GM19468 (cell line): ENCODE measurements at regions not wholly inside any gene's neighbourhood (a gene's known extent, or its start where the extent isn't known, plus 50 kb on each side); places are given as distances from the start of the nearest gene placed in this dataset.

Source experiments
- ATAC-seq: cut with Tn5 transposase; IDR thresholded peaks from one replicate; pipeline ENCODE4 v1.9.1; 2021; ENCODE audit warnings: mild to moderate bottlenecking, moderate library complexity, moderate number of reproducible peaks; ENCODE audit not compliant: unreplicated experiment; ENCODE audit errors: extremely low read depth

DNA sequence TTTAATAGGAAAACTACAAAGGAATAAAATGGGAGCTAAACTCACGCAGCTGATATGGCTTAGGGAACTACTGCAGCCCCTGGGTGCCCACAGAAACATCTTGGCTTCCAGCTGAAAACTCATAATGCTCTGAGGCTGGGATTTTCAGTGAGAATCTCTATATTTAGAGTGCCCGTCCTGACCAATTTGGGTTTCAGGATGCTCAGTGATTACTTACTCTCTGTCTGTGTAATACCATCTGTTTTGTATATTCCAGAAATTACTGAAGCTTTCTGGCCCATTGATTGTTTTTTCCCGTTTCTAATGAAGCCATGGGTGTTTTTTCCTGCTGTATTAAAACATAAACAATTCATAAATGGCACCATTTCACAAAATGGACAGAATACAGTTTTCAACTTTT lies 50.6 kb upstream of the ZNF385D start:
- no peak for ATAC-seq

DNA sequence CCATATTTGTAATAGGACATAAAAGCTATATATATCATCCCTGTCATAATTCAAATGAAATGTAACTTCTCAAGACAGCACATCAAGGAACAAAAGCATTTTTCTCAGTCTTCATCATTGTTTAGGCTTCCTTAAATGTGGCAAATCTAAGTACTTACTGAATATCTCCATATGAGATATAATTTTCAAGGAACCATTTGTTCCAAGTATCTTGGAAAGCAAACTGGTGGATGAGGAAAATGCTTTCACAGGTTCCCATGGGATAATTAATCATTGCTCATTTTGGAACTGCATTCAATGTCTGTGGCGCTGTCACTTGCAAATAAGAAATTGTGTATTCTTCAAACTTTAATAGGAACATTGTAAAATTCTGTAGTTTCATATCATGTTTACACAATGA lies 52.6 kb upstream of the ZNF385D start:
- ATAC-seq = no peak

DNA sequence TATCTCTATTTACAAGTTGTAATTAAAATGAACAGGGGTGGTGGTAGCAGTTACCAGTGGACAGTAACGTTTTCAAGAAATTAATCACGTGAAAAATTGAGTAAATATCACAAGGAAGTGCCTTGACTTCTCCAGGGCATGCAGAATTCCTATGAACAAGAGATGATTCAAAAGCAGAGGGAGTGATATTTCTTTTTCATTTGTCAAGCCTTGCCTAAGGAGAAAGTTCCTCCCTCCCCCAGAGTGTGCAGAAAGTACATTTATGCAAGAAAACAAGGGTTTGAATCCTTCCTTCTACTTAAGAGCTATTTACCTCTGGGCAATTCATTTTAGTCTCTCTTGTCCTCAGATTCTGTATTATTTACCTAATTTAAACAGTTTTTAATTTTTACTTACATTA lies 53.3 kb upstream of the ZNF385D start:
- no peak for ATAC-seq

DNA sequence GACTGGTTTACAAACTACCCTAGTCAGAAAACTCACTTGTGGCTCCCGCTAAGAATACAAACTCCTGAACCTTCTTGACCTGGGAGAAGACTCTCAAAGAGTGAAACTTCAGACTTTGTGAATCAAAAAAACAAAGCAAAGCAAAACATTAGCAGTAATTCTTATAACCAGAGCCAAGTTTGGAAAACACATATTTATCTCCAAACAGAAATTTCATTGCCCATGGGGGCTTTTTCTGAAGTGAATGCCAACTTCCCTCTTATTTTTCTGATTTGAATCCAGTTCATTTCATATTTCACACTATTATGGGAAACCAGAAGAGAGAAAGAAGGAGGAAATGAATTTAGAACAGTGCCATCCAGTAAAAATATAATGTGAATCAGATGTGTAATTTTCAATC lies 55.7 kb upstream of the ZNF385D start:
- no peak for ATAC-seq

- ATAC-seq = no peak
Measured at GRCh38 chr3:21825684-21826083, 74.7 kb upstream of the ZNF385D start.

DNA sequence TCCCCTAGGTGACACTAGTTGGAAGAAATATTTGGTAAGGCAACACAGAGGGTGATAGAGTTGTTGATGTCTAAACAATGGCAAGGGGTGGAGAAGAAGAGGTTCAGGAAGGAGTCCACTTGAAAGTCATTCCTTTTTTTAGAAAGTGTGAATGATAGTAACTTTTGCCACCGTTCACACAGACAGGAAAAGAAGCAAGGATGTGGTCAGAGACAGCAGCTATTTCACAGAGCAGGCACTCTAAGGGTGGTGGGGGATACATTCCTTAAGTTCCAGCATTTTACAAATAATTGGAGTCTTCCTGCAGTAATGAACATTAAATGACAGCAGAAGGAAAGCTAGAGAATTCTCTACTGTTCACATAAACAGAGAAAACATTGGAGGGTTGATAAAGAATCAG lies 75.4 kb upstream of the ZNF385D start:
- no peak for ATAC-seq

DNA sequence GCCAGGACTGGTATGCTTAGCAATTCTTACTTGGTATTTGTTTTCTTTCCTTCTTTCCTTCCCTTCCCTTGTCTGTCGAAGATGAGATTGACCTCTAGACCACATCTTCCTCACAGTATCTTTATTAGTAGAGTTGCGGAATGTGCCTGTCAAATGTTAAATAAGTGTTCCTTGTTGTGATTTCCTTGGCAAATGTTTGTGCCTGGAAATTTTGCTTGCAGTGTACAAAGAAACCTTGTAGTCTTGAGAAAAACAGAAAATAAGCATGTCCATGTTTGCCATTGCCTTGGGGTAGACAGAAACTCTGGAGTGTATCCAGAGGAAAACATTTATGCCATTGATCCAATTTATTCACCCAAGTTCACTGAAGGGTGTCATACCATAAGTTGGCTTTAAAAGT lies 79.5 kb upstream of the ZNF385D start:
- no peak for ATAC-seq

DNA sequence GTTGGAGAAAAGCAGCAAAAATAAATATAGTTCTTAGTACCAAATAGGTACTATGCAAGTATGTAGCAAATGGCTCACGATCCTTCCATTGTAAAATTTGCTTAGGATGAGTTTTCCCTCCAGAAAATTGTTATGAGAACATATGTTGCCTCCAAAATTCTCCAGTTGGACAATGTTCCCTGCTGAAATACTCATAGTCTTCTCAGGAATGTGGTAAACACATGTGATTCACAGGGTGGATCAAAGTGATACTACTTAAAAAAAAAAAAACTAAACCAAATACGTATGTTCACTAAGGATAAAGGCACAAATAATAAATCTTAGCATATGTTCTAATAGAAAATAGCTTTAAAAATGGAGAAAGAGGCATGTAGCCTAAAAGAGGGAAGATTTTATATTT lies 84.3 kb upstream of the ZNF385D start:
- no peak for ATAC-seq

- ATAC-seq = no peak
Measured at GRCh38 chr3:21836227-21836626, 85.2 kb upstream of the ZNF385D start.

DNA sequence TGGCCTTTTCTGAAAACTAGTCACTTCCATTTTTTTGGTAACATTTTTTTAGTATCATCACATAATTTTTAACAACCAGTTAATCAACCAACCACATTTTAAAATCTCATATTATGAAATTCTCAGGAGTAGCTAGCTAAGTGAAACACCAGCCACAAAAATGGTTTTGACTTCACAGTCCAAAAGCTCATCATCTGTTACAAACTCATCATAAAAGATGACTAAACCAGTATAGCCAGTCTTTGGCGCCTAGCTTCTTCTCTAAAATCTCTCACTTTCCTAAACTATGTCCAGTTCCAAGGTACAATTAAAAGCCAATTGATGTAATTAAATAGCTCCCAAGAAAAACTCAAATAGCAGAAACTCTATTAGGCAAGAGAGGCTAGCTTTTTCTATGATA lies 88.2 kb upstream of the ZNF385D start:
- no peak for ATAC-seq

DNA sequence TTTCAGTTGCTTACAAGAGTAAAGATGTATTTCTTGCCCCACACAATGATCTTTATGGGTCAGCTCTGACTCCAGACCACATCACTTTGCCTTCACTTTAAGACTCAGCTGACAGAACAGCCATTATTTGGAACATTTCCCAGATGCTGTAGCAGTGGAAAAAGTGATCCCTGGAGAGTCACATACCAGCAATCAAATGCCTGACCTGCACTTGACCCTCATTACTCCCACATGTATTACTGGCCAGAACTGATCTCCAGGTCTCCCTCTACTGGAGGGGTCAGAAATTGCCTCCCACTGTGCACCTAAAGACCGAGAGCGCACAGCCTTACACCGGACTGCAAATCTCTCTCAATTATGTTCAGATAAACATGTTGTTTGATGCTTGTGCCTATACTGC lies 88.6 kb upstream of the ZNF385D start:
- no peak for ATAC-seq

DNA sequence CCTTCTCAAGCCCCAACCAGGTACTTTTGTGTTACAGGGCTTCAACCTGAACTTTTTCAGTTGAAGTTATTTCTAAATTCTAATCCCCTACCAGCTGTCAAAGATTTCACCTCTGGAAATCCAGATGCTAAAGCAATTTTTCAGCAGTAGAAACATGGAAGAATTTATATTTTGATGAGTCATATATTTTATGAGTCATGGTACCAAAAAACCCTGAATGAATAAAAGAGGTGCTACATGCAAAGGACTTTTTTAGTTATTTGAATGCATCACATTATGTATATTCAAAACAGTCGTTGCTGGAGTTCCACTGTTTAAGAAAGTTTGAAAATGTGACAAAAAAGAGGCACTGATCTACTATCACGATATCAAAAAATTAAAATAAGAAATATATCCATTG lies 96.0 kb upstream of the ZNF385D start:
- ATAC-seq = no peak

- ATAC-seq = no peak
Measured at GRCh38 chr3:21859124-21860081, 108.4 kb upstream of the ZNF385D start.

DNA sequence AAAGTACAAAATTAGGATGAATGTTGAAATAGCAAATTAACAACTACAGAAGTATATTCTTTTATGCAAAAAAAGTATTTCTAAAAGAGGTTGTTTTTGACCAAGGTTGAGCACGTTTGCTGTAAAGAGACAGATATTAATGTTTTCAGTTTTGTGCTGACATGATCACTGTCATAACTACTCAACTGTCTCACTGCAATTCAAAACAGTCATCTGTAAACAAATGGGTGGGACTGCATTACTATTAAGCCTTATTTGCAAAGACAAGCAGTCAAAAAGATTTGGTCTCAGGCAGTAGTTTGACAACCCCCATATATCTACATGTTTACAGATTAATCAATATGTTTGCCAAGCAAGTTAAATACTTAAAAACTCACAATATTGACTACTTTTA lies 109.1 kb upstream of the ZNF385D start:
- no peak for ATAC-seq

DNA sequence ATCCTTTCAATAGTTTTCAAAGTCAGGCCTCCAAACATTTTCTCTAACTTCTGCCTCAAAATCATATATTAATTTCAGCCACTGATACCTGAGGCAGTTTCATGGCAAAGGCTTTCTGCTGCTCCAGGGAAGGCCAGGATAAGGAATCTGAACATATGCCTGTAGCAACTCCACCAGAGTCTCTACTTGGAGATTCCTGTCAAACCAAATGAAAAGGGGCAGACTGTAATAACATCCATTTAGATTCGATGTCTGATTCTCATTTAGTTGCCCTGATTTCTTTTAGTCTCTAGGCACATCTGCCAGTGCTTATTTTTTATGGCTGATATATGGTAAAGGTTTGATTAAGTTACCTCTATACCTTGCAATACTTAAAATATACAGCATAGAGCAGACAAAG lies 109.6 kb upstream of the ZNF385D start:
- no peak for ATAC-seq

- no peak for ATAC-seq
Measured at GRCh38 chr3:21876782-21877181, 125.8 kb upstream of the ZNF385D start.

GRCh38 chr3:21877214-21877754 lies 126.3 kb upstream of the ZNF385D start:
- no peak for ATAC-seq

GRCh38 chr3:21879184-21879886 lies 128.3 kb upstream of the ZNF385D start:
- no peak for ATAC-seq

GRCh38 chr3:21888656-21889055 lies 137.6 kb upstream of the ZNF385D start:
- no peak for ATAC-seq

DNA sequence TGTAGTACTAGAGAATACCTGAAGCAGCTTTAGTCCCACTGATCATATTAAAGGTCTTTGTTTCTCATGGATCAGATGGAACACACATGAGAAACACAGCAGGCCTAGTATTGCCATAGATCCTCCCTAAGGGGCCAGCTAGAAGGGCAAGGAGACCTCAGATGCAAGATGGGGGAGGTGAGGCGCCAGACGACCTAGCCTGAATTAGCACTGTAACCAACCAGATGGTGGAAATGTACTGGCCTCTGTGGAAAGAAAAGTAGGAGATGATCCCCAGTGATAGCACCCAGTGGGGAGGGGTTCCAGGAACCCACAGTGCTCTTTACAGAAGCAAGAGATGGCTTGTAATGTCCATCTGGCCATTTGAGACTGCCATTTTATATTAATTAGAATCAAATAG lies 138.2 kb upstream of the ZNF385D start:
- no peak for ATAC-seq

DNA sequence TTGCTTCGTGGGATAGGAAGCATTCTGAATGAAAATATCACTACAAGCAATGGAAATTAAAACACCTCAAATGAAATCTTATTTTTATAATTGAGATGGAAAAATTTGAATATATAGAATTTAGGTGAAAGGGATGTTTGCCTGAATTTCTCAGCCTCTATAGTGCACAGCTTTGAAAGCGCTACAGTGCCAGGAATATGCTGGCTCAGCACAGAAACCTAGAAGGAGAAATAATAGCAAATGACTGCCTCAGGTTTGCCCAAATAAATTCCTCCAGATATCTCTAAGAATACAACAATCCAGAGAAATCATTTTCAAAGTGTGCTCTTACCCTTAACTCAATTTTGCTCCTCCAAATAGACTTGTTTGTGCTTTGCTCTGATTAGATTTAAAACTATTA lies 141.1 kb upstream of the ZNF385D start:
- no peak for ATAC-seq
